ENCODE measurements at regions not wholly inside any gene's neighbourhood (a gene's known extent, or its start where the extent isn't known, plus 50 kb on each side); places are given as distances from the start of the nearest gene placed in this dataset.
A peak's percentile ranks its signal among the peaks of the same experiment; 100 is the strongest.

DNA sequence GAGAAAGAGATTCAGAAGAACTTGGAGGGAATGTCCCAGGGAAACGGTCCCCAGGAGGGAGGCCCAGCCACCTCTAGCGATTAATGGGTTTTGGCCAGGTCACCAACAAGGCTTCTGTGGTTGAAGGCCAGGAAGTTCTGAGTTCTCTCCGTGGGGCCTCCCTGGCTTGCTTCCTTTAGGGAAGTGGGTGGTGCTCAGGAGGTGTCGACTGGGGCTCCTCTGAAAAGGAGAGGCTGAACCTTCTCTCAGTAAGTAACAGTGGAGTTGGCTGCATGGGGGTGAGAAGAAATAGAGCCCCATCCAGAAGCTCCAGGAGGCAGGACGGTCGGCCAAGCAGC lies 77.1 kb upstream of the GSE1 start:
- Mint-ChIP-seq H3K36me3 (peaks cover 4% of the 10 kb centered on the region), H3K4me3 (no peak overlapping the region), H3K9me3 (peaks cover 0 to 4% (median 2%) of the 10 kb centered on the region in 3 donors)

DNA sequence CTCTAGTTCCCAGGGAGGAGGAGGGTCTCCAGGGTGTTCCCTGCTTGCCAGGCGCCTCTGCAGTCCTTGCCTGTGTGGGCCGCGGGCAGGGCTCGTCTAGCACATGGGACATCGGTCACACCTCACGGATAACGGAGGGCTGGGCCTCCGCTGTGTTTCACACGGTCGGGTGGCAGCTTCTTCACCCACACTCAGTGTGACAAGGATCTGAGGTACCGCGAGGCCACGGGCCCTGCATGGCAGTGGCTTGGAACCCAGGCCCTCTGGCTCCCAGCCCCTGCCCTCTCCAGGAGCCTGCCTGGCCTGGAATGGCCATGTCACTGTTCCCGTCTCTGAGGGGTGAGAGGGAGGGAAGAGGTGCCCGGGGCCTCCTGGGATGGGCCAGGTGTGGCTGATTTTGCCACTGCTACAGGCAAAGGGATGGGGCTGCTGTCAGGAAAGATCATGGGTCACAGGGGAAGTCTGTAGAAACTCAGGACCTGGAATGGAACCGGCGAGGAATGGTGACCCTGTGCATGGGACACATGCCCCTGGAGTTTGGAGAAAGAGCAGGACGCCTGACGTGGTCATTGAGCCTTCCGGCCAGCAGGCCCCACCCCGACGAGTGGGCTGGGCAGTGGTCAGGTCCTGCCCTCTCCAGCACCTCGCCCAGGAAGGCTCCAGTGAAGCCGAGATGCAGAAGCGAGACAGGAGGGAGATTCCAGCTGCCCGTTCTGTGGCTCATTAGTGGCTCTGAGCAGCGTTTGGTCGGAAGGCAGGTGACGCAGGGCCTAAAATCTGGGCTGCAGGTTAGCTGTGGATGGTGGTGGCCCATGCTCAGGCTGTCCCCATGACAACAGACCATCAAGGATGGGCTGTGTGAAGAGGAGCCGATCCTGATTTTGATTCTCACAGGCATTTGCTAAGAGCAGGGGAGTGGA lies 76.5 kb upstream of the GSE1 start:
- H3K27ac Mint-ChIP-seq = no peak overlapping the region
- peak overlapping the region in 1 of 4 donors; percentile 23 for H3K4me3 Mint-ChIP-seq
- H3K36me3 Mint-ChIP-seq = peaks cover 4% of the 10 kb centered on the region
- peaks cover 0 to 4% (median 2%) of the 10 kb centered on the region in 3 donors for H3K9me3 Mint-ChIP-seq
- H3K4me1 Mint-ChIP-seq = no peaks in the 10 kb centered on the region
- peaks cover 4% of the 10 kb centered on the region for H3K27me3 Mint-ChIP-seq

More for the DNA sequence above, 77.1 kb upstream of the GSE1 start:
- Mint-ChIP-seq H3K4me1 (no peaks in the 10 kb centered on the region), H3K27ac (no peak overlapping the region), H3K27me3 (peaks cover 6% of the 10 kb centered on the region)

DNA sequence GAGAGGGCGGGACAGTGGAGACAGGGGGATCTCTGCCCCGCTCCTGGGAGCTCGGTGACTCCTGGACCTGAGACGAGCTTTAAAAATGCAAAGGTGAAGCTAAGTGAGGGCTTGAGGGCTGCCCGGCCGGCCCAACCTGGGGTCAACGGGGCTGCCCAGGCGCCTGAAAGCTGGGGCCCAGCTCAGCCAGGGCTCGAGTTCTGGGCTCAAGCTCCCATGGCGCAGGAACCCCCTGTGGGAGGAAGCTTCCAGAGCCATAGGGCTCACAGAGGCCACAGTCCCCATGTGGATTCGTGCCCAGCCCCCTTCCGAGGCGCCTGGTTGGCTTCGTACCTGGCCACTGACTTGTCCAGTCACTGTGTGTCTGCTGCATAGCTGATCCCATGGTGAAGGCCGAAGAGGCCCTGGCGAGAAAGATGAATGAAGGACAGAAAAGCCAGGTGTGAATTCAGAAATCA lies 75.8 kb upstream of the GSE1 start:
- Mint-ChIP-seq H3K27ac (no peak overlapping the region), H3K4me1 (no peaks in the 10 kb centered on the region), H3K9me3 (peaks cover 0 to 4% (median 2%) of the 10 kb centered on the region in 3 donors), H3K27me3 (peaks cover 4% of the 10 kb centered on the region), H3K4me3 (peak overlapping the region in 2 of 4 donors; percentile 23 to 78), H3K36me3 (peaks cover 4% of the 10 kb centered on the region)

GRCh38 chr16:85537795-85538401 lies 75.2 kb upstream of the GSE1 start:
- Mint-ChIP-seq H3K36me3 (peaks cover 4% of the 10 kb centered on the region), H3K4me1 (no peaks in the 10 kb centered on the region), H3K27me3 (peaks cover 4% of the 10 kb centered on the region), H3K27ac (no peak overlapping the region), H3K4me3 (peak overlapping the region in 1 of 4 donors; percentile 78), H3K9me3 (peaks cover 0 to 4% (median 2%) of the 10 kb centered on the region in 3 donors)

- peaks cover 4% of the 10 kb centered on the region for H3K27me3 Mint-ChIP-seq
- no peak overlapping the region for H3K27ac Mint-ChIP-seq
- H3K9me3 Mint-ChIP-seq = peaks cover 0 to 4% (median 2%) of the 10 kb centered on the region in 3 donors
- no peak overlapping the region for H3K4me3 Mint-ChIP-seq
- H3K36me3 Mint-ChIP-seq = peaks cover 4% of the 10 kb centered on the region
- no peaks in the 10 kb centered on the region for H3K4me1 Mint-ChIP-seq
Observed at GRCh38 chr16:85539084-85539483, 74.0 kb upstream of the GSE1 start.

GRCh38 chr16:85539629-85540291 lies 73.4 kb upstream of the GSE1 start:
- peaks cover 0 to 4% (median 2%) of the 10 kb centered on the region in 3 donors for H3K9me3 Mint-ChIP-seq
- peaks cover 4% of the 10 kb centered on the region for H3K36me3 Mint-ChIP-seq
- H3K4me3 Mint-ChIP-seq = peak overlapping the region in 2 of 4 donors; percentile 23 to 66
- H3K27me3 Mint-ChIP-seq = peaks cover 2% of the 10 kb centered on the region
- no peaks in the 10 kb centered on the region for H3K4me1 Mint-ChIP-seq
- H3K27ac Mint-ChIP-seq = no peak overlapping the region

DNA sequence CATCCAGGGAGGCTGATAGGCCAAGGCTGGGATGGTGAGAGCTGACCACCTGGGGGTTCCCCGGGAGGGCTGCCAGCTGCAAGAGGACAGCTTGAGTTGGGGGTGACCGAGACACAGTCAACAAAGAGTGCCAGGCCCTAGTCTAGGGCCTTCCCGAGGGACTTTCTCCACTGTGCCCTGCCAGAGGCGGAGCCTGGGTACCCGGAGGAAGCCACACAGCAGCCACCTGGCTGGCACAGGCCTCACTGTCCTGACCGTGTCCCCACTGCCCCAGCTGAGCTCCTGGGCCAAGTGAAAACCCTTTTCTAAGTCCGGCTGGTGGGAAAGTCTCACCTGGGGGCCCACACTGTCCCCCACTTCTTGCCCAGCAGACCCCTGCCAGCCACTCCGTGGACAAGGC lies 71.9 kb upstream of the GSE1 start:
- Mint-ChIP-seq H3K4me1 (peaks cover 0 to 5% (median 0%) of the 10 kb centered on the region in 3 donors), H3K27ac (no peak overlapping the region), H3K27me3 (peaks cover 2% of the 10 kb centered on the region), H3K9me3 (peaks cover 0 to 4% (median 2%) of the 10 kb centered on the region in 3 donors), H3K36me3 (peaks cover 4% of the 10 kb centered on the region), H3K4me3 (no peak overlapping the region)

- Mint-ChIP-seq H3K36me3 (peaks cover 4% of the 10 kb centered on the region), H3K27ac (no peak overlapping the region), H3K27me3 (peaks cover 2% of the 10 kb centered on the region), H3K4me3 (no peak overlapping the region), H3K9me3 (peaks cover 0 to 4% (median 2%) of the 10 kb centered on the region in 3 donors), H3K4me1 (peaks cover 0 to 5% (median 0%) of the 10 kb centered on the region in 3 donors)
Observed at GRCh38 chr16:85541619-85541979, 71.5 kb upstream of the GSE1 start.

- peaks cover 0 to 4% (median 2%) of the 10 kb centered on the region in 3 donors for H3K9me3 Mint-ChIP-seq
- H3K4me1 Mint-ChIP-seq = peaks cover 0 to 5% (median 0%) of the 10 kb centered on the region in 3 donors
- H3K27ac Mint-ChIP-seq = no peak overlapping the region
- H3K36me3 Mint-ChIP-seq = peaks cover 4% of the 10 kb centered on the region
- no peaks in the 10 kb centered on the region for H3K27me3 Mint-ChIP-seq
- H3K4me3 Mint-ChIP-seq = peak overlapping the region in 1 of 4 donors; percentile 42
Observed at GRCh38 chr16:85541980-85542900, 70.9 kb upstream of the GSE1 start.

- H3K9me3 Mint-ChIP-seq = peaks cover 0 to 5% (median 4%) of the 10 kb centered on the region in 3 donors
- H3K36me3 Mint-ChIP-seq = peaks cover 1% of the 10 kb centered on the region
- no peak overlapping the region for H3K27ac Mint-ChIP-seq
- H3K27me3 Mint-ChIP-seq = no peaks in the 10 kb centered on the region
- H3K4me3 Mint-ChIP-seq = no peak overlapping the region
- H3K4me1 Mint-ChIP-seq = peaks cover 0 to 5% (median 0%) of the 10 kb centered on the region in 3 donors
Observed at GRCh38 chr16:85543536-85543935, 69.6 kb upstream of the GSE1 start.

DNA sequence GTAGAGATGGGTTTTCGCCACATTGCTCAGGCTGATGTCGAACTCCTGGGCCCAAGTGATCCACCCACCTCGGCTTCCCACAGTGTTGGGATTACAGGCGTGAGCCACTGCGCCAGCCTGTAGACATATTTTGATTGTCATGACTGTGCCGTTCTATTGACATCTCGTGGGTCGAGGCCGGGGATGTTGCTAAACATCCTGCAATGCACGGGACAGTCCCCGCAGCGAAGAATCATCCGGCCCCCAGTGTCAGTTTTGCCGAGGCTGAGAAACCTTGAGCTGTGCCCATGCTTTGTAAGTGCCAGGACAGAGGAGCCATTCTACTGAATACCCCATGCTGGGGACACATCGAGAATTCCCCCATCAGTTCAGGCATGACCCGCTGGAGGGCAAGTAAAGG lies 69.1 kb upstream of the GSE1 start:
- no peak overlapping the region for H3K4me3 Mint-ChIP-seq
- peak overlapping the region in 1 of 3 donors; percentile 27 for H3K27ac Mint-ChIP-seq
- peaks cover 1% of the 10 kb centered on the region for H3K36me3 Mint-ChIP-seq

DNA sequence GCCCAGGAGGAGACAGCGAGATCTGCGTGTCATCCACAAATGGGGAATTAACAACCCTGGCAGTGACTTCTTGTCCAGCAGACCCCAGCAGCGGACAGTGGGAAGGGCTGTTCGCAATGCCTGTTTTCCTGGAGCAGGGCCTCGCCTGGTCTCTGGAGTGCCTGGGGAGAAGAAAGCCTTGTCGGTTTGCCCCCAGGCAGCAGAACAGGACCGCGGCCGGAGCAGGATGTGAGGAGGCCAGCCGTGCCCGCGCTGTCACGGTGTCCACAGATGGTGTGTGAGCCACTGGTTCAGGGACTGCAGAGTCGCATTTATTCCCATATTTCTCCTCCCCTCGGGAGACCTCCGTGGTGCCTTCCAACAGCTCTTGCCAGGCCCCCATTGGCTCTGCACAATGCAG lies 68.5 kb upstream of the GSE1 start:
- Mint-ChIP-seq H3K4me3 (no peak overlapping the region), H3K36me3 (peaks cover 1% of the 10 kb centered on the region), H3K9me3 (peaks cover 0 to 5% (median 4%) of the 10 kb centered on the region in 3 donors), H3K27me3 (no peaks in the 10 kb centered on the region), H3K27ac (no peak overlapping the region), H3K4me1 (peaks cover 0 to 5% (median 0%) of the 10 kb centered on the region in 3 donors)

More for the DNA sequence above, 69.1 kb upstream of the GSE1 start:
- Mint-ChIP-seq H3K27me3 (no peaks in the 10 kb centered on the region), H3K4me1 (peaks cover 0 to 5% (median 0%) of the 10 kb centered on the region in 3 donors), H3K9me3 (peaks cover 0 to 5% (median 4%) of the 10 kb centered on the region in 3 donors)

- Mint-ChIP-seq H3K4me3 (no peak overlapping the region), H3K27me3 (no peaks in the 10 kb centered on the region), H3K27ac (peak overlapping the region in 1 of 3 donors; percentile 70), H3K4me1 (peaks cover 0 to 5% (median 0%) of the 10 kb centered on the region in 3 donors), H3K9me3 (peaks cover 0 to 3% (median 0%) of the 10 kb centered on the region in 3 donors), H3K36me3 (peaks cover under 1% of the 10 kb centered on the region)
Observed at GRCh38 chr16:85545227-85545818, 67.8 kb upstream of the GSE1 start.
